ENCODE measurements at regions not wholly inside any gene's neighbourhood (a gene's known extent, or its start where the extent isn't known, plus 50 kb on each side); places are given as distances from the start of the nearest gene placed in this dataset.

DNA sequence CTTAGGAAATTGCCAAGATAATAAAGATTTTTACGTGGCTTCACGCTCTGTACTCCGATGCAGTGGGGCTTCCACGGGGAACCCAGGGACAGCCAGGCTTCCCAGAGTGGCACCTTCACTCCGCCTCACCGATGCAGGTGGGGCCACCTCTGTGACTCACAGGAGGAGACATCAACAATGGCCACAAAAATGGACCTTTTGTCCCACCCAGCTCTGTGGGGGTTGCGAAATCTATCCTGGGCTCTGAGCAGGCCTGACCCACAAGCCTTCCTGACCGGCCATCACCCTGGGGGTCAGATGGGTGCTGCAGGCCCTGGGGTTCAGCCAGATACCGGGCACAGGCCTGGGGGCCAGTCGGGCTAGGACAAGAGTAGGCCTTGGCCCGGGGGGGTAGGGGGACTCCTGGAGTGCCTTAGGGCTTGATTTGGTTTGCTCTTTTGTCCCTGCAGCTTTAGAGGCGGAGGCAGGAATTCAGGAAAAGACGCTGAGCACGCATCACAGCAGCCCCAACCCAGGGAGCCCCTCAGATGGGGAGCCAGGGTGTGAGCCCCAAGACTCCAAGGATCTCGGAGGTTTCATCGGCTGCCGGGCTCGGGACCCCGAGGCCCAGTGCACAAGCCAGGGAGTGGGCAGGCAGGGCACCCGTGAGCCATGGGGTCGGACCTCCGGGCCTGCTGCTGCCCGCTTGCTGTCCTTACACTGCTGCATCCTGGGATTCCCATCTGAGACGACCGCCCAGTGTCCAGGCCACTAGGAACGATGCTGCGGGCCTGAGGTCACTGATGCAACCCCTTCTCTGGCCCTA, 136.5 kb upstream of the NKX1-1 start:
- no peak for DNase-seq (ENCODE audit: low read depth)

DNA sequence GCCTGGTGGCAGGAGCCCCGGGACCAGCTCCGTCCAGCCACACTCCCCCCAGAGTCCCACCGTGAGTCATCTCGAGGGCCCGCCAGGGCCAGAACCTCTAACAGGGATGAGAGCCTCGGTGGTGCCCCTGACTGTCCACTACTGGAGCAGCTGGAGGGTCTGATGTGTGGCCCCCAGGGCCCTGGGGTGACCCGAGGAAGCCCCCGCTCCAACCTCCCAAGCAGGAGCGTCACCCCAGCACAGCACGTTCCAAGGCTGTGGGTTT, 135.9 kb upstream of the NKX1-1 start:
- no peak for DNase-seq (ENCODE audit: low read depth)

DNA sequence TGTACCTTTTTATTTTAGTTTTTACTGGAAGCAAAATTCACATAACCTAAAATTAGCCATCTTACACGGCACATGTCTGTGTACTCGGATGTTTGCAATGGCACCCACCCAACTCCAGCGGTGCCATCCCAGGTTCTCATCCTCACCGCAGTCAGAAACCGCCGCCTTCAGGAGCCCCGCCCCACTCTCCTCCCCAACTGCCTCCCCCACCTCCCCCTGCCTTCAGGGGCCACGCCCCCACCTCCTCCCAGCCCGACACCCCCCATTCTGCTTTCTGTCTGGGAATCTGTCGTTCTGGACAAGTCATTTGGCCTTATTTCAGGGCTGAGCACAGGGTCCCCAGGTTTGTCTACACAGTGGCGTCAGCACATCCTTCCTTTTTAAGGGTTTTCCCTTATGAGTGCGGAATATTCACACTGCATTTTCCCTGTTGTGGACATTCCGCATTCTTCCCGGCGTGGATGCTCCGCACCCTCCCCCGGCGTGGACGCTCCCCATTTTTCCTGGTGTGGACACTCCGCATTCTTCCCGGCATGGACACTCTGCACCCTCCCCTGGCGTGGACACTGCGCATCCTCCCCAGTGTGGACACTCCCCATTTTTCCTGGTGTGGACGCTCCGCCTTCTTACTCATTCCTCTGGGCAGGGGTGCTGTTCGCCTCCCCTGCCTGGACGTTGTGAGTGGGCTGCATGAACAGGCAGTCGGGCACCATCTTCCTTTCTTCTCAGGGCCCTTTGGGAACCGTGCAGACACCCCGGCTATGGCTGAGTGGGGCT, 135.4 kb upstream of the NKX1-1 start:
- no peak for DNase-seq (ENCODE audit: low read depth)

DNA sequence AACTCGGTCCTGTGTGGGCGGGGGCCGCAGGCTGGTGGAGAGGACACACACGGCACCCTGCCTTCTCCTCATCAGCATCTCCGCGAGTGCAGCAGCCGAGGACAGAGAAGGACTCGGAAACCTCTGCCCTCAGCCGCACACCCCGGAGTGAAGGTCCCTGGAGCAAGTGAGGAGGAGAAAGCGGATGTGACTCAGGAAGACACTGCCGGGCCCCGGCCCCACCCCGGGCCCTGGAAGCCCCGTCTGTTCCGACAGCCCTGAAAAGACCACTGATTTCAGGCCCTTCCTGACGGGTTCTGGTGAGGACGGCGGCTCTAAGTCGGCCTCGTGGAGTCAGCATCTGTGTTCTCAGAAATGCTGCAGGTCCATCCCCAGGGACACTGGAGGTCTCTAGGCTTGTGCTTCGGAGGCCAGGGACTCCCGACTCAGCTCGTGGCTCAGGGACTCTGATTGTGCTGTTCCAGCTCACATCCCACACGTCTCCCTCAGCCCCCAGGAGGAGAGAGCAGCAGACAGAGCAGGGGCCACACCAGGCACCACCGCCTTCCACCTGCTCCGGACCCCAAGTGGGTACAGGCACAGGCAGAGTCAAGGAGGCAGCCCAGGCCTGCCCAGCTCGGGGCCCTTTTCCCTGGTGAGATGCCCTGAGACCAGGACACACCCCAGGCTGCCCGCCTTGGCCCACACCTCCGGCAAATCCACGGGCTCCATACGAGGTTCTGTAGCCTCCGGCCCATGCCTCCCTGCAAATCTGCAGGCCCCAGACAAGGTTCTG, 134.5 kb upstream of the NKX1-1 start:
- DNase-seq (ENCODE audit: low read depth): no peak

DNA sequence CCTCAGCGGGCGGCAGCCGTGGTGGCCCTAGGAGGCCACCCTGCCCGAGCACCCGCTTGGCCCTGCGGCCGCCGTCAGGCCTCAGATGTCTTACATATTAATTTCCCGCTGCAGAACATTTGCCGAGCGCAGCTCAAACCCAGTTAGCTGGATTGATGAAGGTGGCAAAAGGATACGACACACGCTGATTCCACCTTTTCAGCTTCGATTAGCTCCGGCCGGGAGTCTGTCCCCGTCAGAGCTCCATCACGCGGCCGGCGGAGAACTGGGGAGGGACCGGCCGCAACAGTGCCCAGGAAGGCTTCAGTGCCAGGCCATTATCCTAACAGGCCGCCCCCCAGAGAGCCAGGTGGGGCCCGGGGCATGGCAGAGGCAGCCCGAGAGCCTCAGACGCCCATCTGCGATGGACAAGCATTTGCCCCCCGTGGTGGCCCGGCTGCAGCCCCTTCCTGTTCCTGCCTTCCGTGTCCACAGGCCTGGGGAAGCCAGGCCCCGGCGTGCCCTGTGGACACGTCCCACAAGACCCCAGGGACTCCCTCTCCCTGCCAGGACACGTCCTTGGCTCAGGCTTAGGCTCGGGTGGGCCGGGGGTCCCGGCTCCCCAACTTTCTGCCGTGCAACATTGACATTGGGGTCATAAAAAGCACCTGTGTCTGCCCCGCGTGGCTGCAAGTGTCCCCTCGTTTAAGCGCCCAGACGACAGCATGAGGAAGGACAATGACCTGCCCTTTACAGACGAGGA, 133.8 kb upstream of the NKX1-1 start:
- DNase-seq (ENCODE audit: low read depth): no peak

DNA sequence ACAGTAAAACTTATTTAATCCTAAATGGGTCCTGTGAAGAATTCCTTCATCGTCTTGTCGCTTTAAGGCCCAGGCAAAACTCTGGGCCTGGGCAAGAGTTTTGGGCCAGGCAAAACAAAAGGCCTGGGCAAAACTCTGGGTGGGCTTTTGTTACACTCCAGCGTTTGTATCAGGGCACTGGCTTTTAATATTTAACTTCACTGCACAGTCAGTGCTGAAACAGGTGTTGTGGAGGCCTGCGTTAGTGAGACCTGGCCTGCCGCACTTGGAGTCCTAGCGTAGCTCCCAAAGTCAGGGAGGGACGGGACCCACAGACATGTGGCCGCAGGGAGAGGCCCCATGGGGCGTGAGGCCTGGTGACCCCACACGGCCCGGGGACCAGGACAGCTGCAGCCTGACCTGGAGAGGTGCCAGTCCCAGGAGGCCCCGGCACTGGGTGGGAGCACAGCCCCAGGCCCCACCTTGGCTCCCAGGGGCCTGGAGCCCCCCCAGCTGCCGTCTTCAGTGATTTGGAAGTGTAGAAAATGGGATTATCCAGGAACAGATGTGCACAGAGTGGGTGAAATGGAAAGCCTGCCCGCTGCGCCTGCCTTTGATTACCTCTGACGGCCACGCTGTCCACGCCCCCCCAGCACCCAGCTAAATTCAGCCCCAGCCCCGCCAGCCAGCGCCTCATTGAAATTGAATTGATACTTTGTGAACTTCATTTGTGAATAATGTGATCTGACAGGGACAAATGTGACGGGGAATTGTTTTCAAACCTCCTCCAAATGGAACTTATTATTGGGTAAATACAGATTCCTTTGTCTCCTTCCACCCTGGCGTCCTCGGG, 132.9 kb upstream of the NKX1-1 start:
- DNase-seq (ENCODE audit: low read depth): no peak

DNA sequence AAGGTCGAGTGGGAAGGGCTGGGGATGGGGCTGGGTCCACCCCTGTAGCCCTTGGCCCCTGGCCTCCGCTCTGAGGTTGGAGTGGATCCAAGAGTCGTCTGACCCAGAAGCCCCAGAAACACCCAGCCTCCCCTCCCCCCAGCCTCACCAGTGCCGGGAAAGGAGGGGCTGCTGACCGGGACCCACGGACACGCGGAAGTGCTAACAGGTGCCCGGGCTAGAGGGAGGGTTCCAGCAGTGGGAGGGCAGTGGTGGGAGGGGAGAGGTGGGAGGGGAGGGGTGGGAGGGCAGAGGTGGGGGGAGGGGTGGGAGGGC, 131.8 kb upstream of the NKX1-1 start:
- DNase-seq (ENCODE audit: low read depth): no peak

DNA sequence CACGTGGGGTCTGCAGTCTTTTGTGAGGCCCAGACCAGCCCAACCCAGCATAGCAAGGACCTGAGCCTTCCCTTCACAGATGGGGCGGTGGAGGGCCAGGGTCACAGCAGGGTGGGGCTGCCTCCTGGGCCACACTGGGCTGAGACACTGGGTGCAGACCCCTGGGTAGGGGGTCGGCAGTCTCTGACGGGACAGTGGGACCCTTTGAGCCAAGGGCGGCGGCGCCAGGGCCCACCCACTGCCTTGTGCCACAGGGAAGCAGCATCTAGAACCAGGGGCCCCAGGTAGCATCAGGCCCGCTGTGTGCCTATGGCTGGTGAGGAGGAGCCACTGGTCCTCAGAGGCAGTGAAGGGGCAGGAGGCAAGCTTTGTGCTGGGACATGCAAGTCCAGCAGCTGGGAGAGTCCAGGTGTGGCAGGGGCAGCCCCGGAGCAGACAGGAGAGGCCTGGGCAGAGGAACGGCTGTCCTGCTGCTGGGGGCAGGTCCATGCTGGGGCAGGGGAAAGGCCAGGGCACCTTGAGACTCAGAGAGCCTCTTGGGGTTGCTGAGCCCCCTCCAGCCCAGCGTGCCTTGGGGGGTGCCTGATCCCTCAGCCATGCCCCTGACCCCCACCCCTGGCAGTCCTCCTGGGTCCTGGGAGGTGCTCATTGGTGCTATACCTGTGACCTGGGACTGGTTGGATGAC, 131.3 kb upstream of the NKX1-1 start:
- no peak for DNase-seq (ENCODE audit: low read depth)

DNA sequence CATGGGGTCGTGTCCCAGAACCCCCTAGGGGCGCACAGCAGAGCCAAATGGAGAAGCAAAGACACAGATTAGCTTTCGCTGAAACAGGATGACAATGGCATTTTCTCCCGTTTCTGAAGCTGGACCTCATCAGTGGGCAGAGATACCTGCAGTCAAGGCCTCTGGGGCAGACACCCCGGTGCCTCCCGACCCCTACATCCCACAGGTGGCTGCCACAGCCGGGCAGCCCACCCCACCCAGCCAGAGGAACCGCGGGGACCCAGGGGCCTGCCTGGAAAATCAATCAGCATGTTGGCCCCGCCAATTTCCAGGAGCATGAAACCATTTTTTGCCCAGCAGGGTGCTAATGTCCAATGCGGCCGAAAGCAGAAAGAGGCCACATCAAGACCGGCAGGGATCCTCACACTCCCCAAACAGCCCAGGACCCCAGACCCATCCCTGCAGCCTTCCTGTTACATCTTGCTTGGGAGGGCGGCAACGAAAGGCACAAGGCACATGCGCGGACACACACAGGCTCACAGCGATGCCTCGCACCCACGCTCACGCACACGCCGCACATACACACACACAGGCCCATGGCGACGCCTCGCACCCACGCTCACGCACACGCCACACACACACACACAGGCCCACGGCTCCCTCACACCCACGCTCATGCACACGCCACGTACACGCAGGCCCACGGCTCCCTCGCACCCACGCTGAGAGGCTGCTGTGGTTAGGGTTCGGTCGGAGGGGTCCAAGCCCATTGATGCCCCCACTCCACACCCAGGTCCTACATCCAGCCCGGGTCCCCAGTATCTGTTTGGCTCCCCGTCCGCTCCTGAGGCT, 130.6 kb upstream of the NKX1-1 start:
- DNase-seq (ENCODE audit: low read depth): no peak

DNA sequence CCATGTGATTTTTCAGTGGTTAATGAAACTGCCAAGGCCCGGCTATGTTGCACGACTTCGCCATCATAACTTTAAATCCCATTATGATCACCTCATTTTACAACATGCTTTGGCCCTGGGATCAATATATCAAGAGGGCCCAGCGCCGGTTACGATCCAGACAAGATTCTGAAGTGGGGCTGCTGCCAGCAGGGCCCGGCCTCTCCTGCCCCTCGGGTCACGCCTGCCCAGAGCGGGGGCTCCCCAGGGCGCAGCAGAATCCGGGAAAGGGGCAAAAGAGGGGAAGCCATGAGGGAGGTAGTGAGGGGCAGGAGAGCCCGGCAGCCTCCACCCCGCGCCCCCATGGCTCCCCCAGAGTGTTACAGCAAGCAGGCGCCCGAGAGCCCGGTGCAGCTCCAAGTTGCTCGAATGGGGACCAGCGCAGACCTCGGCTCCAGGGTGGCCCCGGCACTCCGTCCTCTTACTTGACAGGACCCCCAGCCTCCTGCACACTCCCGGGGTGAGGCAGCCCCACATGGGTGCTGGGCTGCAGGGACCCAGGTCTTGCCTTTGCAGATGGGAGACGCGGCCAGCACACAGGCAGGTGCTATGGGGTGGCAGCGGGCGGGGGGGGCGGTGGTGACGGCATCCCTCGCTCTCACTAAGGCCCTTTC, 129.8 kb upstream of the NKX1-1 start:
- DNase-seq (ENCODE audit: low read depth): no peak

DNA sequence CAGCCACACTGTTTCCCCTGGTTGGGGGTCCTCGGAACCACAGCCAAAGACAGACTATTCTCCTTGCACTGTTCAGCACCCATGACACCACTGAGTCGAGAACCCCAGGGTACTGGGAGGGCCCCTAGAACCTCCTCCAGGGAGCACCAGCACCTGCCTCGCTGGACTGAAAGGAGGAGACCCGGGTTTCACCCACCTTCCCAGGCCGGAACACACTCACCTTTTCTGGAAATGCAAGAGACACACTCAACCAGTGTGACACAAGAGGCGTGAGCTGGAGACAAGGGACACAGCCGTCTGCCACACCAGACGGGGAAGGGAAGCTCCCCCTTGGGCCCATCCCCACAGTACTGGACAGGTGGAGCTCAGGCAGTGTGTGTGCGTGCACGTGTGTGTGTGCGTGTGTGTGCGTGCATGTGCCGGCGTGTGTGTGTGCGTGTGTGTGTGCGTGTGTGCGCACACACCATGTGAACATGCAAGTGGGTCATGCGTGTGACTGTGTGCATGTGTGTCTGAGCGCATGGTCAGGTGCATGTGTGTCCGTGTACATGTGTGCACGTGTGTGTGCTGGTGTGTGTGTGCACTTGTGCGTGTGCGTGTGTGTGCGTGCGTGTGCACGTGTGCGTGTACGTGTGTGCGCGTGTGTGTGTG, 128.8 kb upstream of the NKX1-1 start:
- no peak for DNase-seq (ENCODE audit: low read depth)

DNA sequence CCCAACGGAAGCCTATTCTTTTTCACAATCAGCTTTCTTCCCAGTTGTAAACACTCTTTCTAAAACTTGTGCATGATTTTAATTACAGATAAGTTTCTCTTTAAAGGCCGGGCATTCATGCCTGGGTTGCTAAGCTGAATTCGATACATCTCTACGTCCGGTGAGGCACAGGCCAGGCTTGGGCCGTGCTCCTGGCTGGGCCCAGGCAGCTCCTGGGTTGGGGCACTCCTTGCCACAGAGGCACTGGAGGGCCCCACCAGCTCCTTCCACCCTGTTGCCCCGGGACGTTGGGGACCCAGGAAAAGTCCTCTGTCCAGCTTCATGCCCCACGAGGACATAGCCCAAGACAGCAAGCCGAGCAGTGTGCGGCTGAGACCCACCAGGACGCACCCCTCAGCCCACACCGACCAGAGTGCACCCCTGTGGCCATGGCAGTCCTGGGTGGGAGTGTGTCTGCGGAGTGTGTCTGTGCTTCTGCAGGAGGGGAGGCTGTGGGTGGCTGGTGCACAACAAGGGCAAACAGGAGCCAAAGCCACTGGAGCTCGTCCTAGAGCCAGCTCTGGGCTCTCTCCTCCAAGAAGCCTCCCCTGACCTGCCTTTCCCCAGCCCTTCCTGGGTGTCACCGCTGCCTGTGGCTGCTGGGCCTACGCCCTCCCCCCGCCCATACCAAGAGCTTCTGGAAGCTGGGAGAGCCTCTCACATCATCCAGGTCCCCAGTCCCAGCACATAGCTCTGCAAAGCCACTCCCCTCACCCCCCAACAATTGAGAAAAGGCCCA, 128.0 kb upstream of the NKX1-1 start:
- no peak for DNase-seq (ENCODE audit: low read depth)

DNA sequence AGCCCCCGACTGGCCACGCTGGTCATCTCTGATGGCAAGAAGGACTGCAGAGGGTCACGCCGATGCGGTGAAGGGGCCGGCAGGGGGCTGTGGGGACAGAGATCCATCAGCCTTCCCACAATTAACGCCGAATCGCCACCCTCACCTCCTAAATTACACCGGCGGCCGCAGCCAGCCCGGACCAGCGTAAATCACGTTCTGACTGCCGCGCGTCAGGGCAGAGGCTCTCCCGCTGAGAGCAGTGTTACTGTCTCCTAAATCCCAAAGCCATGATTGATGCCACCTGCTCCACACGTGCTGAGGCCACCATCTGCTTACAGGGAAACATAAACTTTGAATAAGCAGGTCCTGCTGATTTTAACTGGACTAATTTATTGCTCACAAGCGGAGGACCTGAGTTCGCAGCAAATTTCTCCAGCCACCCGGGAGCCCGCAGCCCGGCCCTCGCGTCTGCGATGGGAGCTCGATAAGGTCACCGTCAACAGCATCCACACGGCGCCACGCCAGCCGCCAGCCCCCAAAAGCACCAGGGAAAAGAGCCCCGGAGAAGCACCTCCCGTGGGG, 127.3 kb upstream of the NKX1-1 start:
- DNase-seq (ENCODE audit: low read depth): no peak

DNA sequence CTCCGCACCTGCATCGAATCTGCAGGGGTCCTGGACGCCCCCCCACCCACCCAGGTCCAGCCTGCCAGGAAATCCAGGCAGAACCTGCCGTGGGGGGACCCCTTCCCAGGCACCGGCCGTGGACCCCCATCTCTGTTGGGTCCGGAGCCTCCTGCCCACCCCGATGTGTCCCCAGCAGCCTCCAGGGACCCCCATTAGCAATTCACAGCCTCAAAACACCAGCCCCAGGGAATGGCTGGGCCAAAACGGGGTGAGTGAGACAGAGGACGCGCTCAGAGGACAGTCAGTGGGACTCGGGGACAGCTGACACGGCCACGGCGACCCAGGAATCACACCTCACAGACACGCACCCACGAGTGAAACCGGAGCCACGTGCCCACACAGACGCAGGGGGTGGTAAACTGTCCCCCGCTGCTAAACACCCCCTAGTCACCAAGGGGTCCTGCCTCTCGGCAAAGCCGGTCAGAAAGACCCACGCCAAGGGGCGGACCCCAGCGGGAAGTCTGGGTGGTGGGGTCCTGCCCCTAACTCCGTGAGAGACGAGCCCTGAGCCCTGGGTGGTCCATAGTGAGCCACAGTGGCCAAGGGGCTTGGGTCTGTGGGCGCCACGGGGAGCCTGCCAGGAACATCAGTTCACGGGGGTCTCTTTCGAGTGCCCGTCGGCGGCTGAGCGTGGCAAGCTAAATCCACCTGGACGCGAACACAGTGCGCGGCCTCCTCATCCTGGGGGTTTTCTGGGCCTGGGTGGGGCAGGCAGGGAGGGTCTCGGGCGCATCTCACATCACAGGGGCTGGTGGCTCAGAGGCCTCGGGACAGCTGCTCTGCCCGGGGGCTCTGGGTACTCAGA, 126.5 kb upstream of the NKX1-1 start:
- DNase-seq (ENCODE audit: low read depth): no peak

DNA sequence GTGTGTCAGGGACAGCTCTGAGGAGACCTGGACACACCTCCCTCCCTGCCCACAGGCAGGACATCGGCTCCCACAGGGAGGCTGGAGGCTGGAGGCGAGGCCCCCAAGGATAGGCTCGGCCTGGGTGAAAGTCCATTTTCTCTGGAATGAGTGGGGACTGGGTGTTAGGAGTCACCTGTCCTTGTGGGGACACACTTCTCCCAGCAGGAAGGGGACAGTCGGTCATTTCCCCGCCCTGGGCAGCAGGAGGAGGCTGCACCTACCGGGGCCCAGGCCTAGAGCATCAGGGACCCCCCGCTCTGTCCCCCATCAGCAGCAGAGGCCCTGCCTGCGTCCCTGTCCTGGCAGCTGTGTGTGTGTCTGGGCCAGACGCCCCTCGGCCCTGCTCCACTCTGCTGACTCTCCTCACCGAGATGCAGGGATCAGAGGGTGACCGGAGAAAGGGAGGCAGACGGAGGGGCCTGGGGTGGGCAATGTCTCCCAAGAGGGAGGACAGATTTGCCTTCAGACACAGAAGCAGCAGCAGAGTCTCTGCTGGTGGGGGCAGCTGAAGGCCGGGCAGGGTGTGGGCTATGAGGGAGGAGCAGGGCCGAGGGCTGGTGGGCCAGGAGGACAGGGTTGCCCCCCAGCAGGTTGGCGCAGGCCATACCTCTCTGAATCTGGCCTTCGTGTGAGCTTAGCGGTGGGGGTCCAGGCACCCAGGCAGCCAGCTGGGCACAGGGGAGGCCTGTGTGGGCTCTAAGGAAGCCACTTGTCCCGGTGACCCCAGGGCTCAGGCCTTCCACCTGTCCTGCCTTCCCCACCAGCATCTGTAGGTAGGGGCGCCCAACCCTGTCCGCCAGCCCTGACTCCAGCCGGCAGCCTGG, 125.7 kb upstream of the NKX1-1 start:
- DNase-seq (ENCODE audit: low read depth): no peak

DNA sequence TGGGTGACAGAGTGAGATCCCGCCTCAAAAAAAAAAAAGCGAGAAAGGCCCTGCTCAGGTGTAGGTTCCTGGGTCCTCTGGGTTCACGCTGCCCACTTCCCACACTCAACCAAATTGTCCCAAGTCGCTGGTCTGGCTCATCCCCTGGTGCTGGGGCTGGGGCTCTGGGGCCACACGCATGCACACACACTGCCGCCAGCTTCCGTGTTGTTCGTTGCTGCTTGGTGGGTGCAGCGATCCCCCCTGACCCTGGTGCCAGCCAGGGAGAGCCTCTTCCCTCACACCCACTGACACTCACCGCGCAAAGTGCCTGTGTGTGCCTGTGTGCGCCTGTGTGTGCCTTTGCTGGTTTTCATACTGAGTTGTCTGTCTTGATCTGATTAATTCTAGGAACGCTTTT, 124.1 kb upstream of the NKX1-1 start:
- DNase-seq (ENCODE audit: low read depth): no peak
